Choroid plexus epithelial cell (primary cell): ENCODE measurements at regions not wholly inside any gene's neighbourhood (a gene's known extent, or its start where the extent isn't known, plus 50 kb on each side); places are given as distances from the start of the nearest gene placed in this dataset.

Experiments used
- DNase-seq: peaks from one replicate; pipeline ENCODE4 v3.0.0-alpha.2; 2010; ENCODE audit warnings: low read depth
- H3K4me3 ChIP-seq: 2 replicates; pipeline ENCODE4 v1.5.1; 2011; ENCODE audit warnings: low read depth, mild to moderate bottlenecking, control low read depth, low read length, moderate library complexity
- CTCF ChIP-seq: conservative IDR thresholded peaks from 2 replicates; pipeline ENCODE4 v1.5.1; 2011; ENCODE audit warnings: low read depth, mild to moderate bottlenecking, control low read depth, inconsistent platforms, low read length, moderate library complexity

DNA sequence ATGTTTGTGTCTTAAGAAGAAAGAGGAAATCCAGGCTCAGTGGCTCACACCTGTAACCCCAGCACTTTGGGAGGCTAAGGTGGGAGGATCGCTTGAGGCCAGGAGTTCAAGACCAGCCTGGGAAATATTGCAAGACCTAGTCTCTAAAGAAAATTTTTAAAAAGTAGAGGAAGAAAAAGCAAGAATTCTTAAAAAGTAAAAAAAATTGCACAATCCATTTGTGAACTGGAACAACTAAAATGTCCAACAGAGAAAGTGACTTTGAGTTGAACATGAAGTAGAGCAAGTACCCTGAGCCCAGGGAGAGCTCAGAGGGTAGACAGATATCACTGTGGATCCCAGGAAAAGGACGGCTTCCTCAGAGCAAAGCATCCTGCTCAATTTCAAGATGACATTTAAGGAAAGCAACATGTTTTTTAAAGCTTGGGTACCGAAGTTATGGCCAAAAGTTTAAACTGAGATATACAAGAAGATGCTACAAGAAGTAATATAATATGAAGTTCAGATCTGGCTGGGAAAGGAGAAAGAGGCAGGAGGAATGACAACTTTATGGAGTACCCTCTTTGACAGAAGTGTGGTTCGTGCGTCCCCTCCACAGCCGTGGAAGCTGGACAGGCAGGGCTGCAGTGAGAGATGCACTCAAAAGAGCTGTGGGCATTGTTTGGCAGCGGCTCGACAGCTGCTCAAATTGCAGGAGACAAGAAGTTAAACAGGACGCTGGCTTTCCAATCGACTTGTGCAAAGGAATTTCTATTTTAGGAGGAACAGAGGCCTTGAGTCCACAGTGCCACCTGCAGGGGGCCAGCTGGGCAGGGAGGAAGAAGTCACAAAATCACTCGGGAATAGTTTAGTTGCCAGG, 201.3 kb downstream of the JCAD start:
- peak; percentile 80 for TF ChIP-seq CTCF
- DNase-seq = peak; percentile 79
- H3K4me3 ChIP-seq = no peak overlapping the region

GRCh38 chr10:29856295-29856694, 203.1 kb downstream of the JCAD start:
- no peak for TF ChIP-seq CTCF

GRCh38 chr10:29853913-29854312, 205.5 kb downstream of the JCAD start:
- no peak for TF ChIP-seq CTCF
- DNase-seq = no peak
- no peak overlapping the region for H3K4me3 ChIP-seq

More at GRCh38 chr10:29856295-29856694, 203.1 kb downstream of the JCAD start:
- no peak overlapping the region for H3K4me3 ChIP-seq
- DNase-seq = no peak

- no peak for TF ChIP-seq CTCF
- no peak for DNase-seq
- H3K4me3 ChIP-seq = no peak overlapping the region
Observed at GRCh38 chr10:29851241-29851640, 208.1 kb downstream of the JCAD start.

GRCh38 chr10:29850371-29850770, 209.0 kb downstream of the JCAD start:
- no peak overlapping the region for H3K4me3 ChIP-seq
- no peak for TF ChIP-seq CTCF
- DNase-seq = no peak

GRCh38 chr10:29849886-29850285, 209.5 kb downstream of the JCAD start:
- peak; percentile 38 for DNase-seq
- H3K4me3 ChIP-seq = no peak overlapping the region
- TF ChIP-seq CTCF = no peak
